PC-9 (cell line): ENCODE measurements at regions not wholly inside any gene's neighbourhood (a gene's known extent, or its start where the extent isn't known, plus 50 kb on each side); places are given as distances from the start of the nearest gene placed in this dataset.

ENCODE experiments used
- BruUV-seq: library from RNA; stranded (reverse); fragments of 400-500 nt; replicated peaks from 2 replicates; lab custom pipeline; 2021; lab: Mats Ljungman, UMichigan
- CTCF ChIA-PET: fragments of 300-600 bp; sonication (Branson Sonifier 250); formaldehyde crosslinking; loops from one replicate; lab custom pipeline; 2022; ENCODE audit warnings: antibody characterized with exemption; lab: Charles Lee
- POLR2A ChIA-PET: fragments of 300-600 bp; sonication (Branson Sonifier 250); formaldehyde crosslinking; loops from one replicate; lab custom pipeline; 2022; ENCODE audit warnings: antibody characterized with exemption; ENCODE audit not compliant: unreplicated experiment; lab: Charles Lee
- DNase-seq, 2 experiments: peaks; one replicate each; pipeline versions ENCODE4 v3.0.0 to v3.0.0-alpha.2; 2015 to 2022; ENCODE audit warnings: mixed read lengths in 1 of 2
- H2AFZ ChIP-seq: fragments of 200-600 bp; sonication (generic); 2 replicates; pipeline ENCODE4 v1.8.1; 2017; ENCODE audit warnings: antibody characterized with exemption
- H3F3A ChIP-seq: fragments of 200-600 bp; sonication (generic); 2 replicates; pipeline ENCODE4 v1.8.1; 2017; ENCODE audit warnings: antibody characterized with exemption, mild to moderate bottlenecking, low read depth; ENCODE audit not compliant: insufficient read depth
- H3K27ac ChIP-seq: fragments of 200-600 bp; sonication (generic); 2 replicates; pipeline ENCODE4 v1.6.1; 2016; ENCODE audit warnings: mixed run types
- H3K27me3 ChIP-seq: fragments of 200-600 bp; sonication (generic); 2 replicates; pipeline ENCODE4 v1.6.1; 2016; ENCODE audit warnings: low read depth, mixed run types; ENCODE audit not compliant: insufficient read depth
- H3K36me3 ChIP-seq: fragments of 200-600 bp; sonication (generic); 2 replicates; pipeline ENCODE4 v1.6.1; 2016; ENCODE audit warnings: low read depth, mixed run types
- H3K4me1 ChIP-seq: fragments of 200-600 bp; sonication (generic); replicated peaks from 2 replicates; pipeline ENCODE4 v1.6.1; 2016; ENCODE audit warnings: mixed run types; ENCODE audit not compliant: insufficient read depth
- H3K4me2 ChIP-seq: fragments of 200-600 bp; sonication (generic); 2 replicates; pipeline ENCODE4 v1.6.1; 2017; ENCODE audit warnings: mixed run types
- H3K4me3 ChIP-seq: fragments of 200-600 bp; sonication (generic); 2 replicates; pipeline ENCODE4 v1.6.1; 2016; ENCODE audit warnings: mixed run types
- H3K79me2 ChIP-seq: fragments of 200-600 bp; sonication (generic); 2 replicates; pipeline ENCODE4 v1.6.1; 2017; ENCODE audit warnings: low read depth, mixed run types
- H3K9me2 ChIP-seq: fragments of 200-600 bp; sonication (generic); 2 replicates; pipeline ENCODE4 v1.8.1; 2017; ENCODE audit warnings: mild to moderate bottlenecking; ENCODE audit not compliant: insufficient read depth
- H3K9me3 ChIP-seq: fragments of 200-600 bp; sonication (generic); 2 replicates; pipeline ENCODE4 v1.8.1; 2016; ENCODE audit warnings: low read depth; ENCODE audit not compliant: insufficient read depth
- H4K20me1 ChIP-seq: fragments of 200-600 bp; sonication (generic); 2 replicates; pipeline ENCODE4 v1.8.1; 2017; ENCODE audit not compliant: insufficient read depth
- EZH2 ChIP-seq: fragments of 200-600 bp; sonication (generic); IDR thresholded peaks from 2 replicates; pipeline ENCODE4 v1.8.0; 2017; ENCODE audit warnings: antibody characterized with exemption, low read depth
- intact Hi-C: fragments of 100-400 bp; cut with micrococcal nuclease; formaldehyde crosslinking; loops from one replicate; pipeline ENCODE4 v1.10.0; 2022; ENCODE audit not compliant: unreplicated experiment
- TF ChIP-seq, protein P1 (sequence below): fragments of 200-600 bp; sonication (generic); conservative IDR thresholded peaks from 2 replicates; pipeline ENCODE4 v1.6.1; 2017; ENCODE audit warnings: mixed run types, antibody characterized with exemption, mild to moderate bottlenecking, moderate library complexity

DNA sequence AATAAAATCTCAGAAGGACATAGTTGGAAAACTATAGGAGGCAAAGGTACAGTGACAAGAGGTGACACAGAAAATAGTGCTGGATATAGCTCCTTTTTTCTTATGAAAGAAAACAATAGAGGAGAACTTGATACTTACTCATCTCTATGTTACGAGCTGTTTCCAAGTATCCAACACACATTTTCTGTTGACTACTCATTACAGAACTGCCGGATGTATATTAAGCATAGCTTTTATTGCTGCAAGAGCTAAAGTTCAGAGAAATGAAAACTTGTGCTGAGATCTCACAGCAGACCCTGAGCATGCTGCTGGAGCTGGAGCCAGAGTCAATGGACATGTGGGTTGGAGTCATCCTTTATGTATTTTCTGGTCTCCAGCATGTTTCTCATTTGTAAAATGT lies 210.0 kb upstream of the NT5C1B start:
- DNase-seq = no peak
- BruUV-seq = no TSS peak

DNA sequence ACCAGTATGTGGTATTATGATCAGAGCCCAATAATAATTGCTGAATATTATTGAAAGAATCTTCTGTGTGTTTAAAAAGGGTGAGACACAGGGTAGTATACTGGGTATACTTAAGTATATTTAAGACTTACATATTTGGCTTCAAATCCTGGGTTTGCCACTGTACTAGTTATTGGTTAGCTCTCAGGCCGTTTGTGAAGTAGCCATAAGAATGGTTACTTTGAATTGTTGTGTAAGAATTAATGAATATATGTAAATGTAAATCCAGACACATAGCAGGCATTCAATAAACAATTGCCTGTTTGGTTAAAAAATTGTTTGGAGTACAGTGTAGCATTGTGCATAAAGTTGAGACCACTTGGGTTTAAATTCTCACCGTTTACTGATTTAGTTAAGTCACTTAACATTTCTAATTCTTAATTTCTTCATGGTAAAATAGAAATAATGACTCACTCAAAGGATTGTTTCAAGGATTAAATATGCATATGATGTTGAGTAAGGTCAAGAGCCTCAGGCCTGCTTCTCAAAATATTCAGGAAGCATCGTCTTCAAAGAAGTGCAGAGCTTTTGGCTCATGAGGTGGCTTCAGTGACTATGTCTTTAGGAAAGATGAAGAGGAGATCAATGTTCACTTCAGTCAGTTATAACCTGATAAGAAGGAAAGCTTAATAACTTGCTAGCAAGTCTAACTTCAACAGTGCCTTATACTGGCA lies 207.9 kb upstream of the NT5C1B start:
- no peaks in the 10 kb centered on the region for H3F3A ChIP-seq
- H3K4me1 ChIP-seq = no peaks in the 10 kb centered on the region
- H3K36me3 ChIP-seq = no peaks in the 10 kb centered on the region
- TF ChIP-seq, protein P1, sequence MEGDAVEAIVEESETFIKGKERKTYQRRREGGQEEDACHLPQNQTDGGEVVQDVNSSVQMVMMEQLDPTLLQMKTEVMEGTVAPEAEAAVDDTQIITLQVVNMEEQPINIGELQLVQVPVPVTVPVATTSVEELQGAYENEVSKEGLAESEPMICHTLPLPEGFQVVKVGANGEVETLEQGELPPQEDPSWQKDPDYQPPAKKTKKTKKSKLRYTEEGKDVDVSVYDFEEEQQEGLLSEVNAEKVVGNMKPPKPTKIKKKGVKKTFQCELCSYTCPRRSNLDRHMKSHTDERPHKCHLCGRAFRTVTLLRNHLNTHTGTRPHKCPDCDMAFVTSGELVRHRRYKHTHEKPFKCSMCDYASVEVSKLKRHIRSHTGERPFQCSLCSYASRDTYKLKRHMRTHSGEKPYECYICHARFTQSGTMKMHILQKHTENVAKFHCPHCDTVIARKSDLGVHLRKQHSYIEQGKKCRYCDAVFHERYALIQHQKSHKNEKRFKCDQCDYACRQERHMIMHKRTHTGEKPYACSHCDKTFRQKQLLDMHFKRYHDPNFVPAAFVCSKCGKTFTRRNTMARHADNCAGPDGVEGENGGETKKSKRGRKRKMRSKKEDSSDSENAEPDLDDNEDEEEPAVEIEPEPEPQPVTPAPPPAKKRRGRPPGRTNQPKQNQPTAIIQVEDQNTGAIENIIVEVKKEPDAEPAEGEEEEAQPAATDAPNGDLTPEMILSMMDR = no peak
- TF ChIP-seq EZH2 = no peak
- ChIA-PET POLR2A (no interaction called here), CTCF (no interaction called here)
- no peak overlapping the region for H3K27ac ChIP-seq
- no peak for DNase-seq
- H3K9me3 ChIP-seq = no peaks in the 10 kb centered on the region
- H2AFZ ChIP-seq = no peak overlapping the region
- H4K20me1 ChIP-seq = no peaks in the 10 kb centered on the region
- no peak overlapping the region for H3K4me3 ChIP-seq
- H3K27me3 ChIP-seq = no peaks in the 10 kb centered on the region
- no peaks in the 10 kb centered on the region for H3K9me2 ChIP-seq
- H3K4me2 ChIP-seq = no peak overlapping the region
- no peaks in the 10 kb centered on the region for H3K79me2 ChIP-seq
- BruUV-seq = no TSS peak
- intact Hi-C loops = no loop called here

More for the DNA sequence above, 210.0 kb upstream of the NT5C1B start:
- Histone ChIP-seq H4K20me1 (no peaks in the 10 kb centered on the region), H3K27me3 (no peaks in the 10 kb centered on the region), H2AFZ (no peak overlapping the region), H3K27ac (no peak overlapping the region), H3F3A (no peaks in the 10 kb centered on the region), H3K36me3 (no peaks in the 10 kb centered on the region), H3K4me3 (no peak overlapping the region), H3K9me2 (no peaks in the 10 kb centered on the region), H3K79me2 (no peaks in the 10 kb centered on the region), H3K4me1 (no peaks in the 10 kb centered on the region), H3K4me2 (no peak overlapping the region), H3K9me3 (no peaks in the 10 kb centered on the region)
- TF ChIP-seq EZH2 = no peak
- TF ChIP-seq, protein P1 = no peak
- ChIA-PET CTCF (no interaction called here), POLR2A (interaction anchor here (0.6 kb wide), 1 partner anchor 239 kb away, joined by 5 read pairs; the partner anchor contains the start of gene RDH14)
- intact Hi-C loops = no loop called here

DNA sequence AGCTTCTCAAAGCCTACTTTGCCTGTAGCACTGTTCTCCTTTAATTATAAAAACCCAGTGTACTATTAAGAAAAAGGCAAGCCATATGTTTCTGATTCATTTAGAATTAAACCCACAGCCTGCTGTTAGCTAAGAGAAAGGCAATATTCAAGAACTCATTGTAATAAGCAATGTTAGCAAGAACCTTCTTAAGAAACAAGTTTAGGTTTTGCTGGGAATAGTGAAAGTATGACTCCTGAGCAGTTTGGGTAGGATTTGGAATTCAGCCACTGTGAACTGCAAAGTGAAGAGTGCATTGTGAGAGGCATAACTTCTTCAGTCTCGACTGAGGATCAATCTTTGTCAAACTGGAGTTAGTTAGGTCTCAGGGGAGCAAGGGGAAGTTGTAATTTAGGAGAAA lies 206.5 kb upstream of the NT5C1B start:
- POLR2A ChIA-PET = no interaction called here
- H3K36me3 ChIP-seq = no peaks in the 10 kb centered on the region
- no peaks in the 10 kb centered on the region for H3K79me2 ChIP-seq
- no peak overlapping the region for H3K4me3 ChIP-seq
- intact Hi-C loops = no loop called here
- BruUV-seq = no TSS peak
- H3K9me3 ChIP-seq = no peaks in the 10 kb centered on the region
- no peaks in the 10 kb centered on the region for H3K9me2 ChIP-seq
- H3F3A ChIP-seq = no peaks in the 10 kb centered on the region
- no peaks in the 10 kb centered on the region for H4K20me1 ChIP-seq
- H2AFZ ChIP-seq = no peak overlapping the region
- CTCF ChIA-PET = no interaction called here
- no peak for DNase-seq
- H3K27ac ChIP-seq = no peak overlapping the region
- H3K4me1 ChIP-seq = no peaks in the 10 kb centered on the region
- H3K4me2 ChIP-seq = no peak overlapping the region
- no peaks in the 10 kb centered on the region for H3K27me3 ChIP-seq
- TF ChIP-seq, protein P1 = no peak
- no peak for TF ChIP-seq EZH2
